NCI-H345 (cell line): ENCODE measurements at regions not wholly inside any gene's neighbourhood (a gene's known extent, or its start where the extent isn't known, plus 50 kb on each side); places are given as distances from the start of the nearest gene placed in this dataset.
"Not testable (repeated sequence)": the region's sequence is repeated elsewhere in the genome, so short reads cannot be mapped to it uniquely, and the experiment has no call there.

Experiments used
- DNase-seq: peaks from one replicate; lab custom pipeline; 2025; lab: John Stamatoyannopoulos, UW

- DNase-seq: no peak
Measured at GRCh38 chr9:28999057-28999456, 1425.8 kb upstream of the C9orf72 start.

DNA sequence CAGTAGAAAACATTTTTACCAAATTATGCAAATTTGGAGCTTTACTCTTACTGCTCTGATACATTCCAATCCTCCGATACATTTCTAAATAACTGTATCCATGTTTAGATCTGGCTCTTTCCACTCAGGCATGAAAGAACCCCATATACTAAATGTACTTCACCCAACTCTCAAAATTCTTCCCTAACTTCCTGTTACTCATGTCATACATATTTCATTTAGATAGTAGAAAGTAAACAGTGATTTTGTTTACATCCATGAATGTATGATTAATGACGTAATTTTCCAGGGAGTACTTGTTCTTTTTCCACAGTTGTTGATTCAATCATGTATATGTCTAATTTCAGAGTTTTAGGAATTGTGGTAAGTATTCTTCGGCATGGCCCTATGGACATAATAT, 1426.5 kb upstream of the C9orf72 start:
- DNase-seq: no peak

DNA sequence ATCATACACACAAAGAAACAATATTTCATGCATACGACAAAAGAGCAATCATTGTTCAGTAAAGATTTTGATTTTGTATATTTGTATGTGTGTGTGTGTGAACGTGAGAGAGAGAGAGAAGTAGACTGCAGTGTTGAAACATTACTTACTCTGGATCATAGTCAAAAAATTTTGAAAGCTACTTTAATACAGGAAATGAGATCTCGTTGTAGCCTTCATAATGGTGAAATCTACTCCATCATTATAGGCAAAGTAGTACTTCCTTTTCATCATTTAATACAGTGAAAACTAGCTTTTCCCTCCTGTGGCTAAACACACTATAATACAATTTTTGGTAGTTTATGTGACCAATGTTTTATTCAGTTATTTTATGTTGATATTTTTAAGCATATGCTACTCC, 1427.7 kb upstream of the C9orf72 start:
- no peak for DNase-seq

GRCh38 chr9:29004988-29005387, 1431.7 kb upstream of the C9orf72 start:
- no peak for DNase-seq

- DNase-seq: no peak
Measured at GRCh38 chr9:29006628-29007027, 1433.3 kb upstream of the C9orf72 start.

DNA sequence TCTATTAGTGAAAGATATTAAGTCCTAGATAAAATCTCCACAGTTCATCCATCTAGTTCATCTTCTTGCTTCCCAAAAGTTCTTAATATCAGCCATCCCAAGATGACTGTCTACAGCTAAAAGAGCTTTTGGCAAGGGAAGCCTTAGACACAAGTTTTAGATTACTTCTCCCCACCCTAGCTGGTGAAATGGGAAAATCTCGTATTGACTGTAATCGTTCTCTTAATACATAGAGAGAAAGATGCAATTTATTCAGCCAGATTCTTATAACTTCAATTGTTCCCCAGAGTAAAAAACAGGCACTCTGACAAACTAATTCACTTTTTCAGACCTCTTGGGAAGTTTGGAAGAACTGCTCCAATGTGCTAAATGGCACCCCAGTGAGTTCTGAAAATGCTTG, 1439.6 kb upstream of the C9orf72 start:
- DNase-seq: no peak

GRCh38 chr9:29021632-29022031, 1448.4 kb upstream of the C9orf72 start:
- no peak for DNase-seq

- no peak for DNase-seq
Measured at GRCh38 chr9:29038332-29038731, 1465.1 kb upstream of the C9orf72 start.

- no peak for DNase-seq
Measured at GRCh38 chr9:29039258-29039657, 1466.0 kb upstream of the C9orf72 start.

DNA sequence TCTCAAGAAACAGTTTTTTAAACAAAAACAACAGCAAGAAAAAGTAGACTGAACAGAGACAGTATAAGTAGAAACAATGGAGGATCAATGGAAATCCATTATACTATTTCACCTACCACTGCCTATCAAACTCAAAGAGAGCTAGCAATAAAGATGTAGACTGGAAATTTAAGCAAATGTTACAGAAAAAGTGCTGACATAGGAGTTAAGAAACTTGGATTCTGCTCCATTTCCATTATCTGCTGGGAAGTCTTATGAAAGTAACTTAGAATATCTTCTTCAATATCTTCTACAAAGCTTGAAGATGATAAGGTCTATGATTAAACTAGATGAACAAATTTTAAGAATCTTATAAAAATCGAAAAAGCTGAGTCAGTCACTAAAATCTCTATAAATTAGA, 1469.8 kb upstream of the C9orf72 start:
- DNase-seq: no peak

DNA sequence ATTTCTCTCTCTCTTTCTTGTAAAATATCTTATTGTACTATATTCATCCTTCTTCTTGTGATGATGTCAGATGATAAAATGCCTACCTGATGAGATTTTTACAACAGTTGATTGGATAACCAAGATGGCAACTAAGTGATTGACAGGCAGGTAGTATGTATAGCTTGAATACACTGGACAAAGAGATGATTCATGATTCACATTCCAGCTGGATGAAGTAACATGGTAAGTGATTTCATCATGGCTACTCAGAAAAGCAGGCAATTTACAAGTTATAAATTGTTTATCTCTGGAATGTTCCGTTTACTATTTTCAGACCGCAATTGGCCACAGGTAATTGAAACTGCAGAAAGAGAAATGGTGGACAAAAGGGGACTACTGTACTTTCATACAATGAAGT, 1471.7 kb upstream of the C9orf72 start:
- no peak for DNase-seq

- no peak for DNase-seq
Measured at GRCh38 chr9:29060041-29060440, 1486.8 kb upstream of the C9orf72 start.

- no peak for DNase-seq
Measured at GRCh38 chr9:29062446-29062845, 1489.2 kb upstream of the C9orf72 start.

DNA sequence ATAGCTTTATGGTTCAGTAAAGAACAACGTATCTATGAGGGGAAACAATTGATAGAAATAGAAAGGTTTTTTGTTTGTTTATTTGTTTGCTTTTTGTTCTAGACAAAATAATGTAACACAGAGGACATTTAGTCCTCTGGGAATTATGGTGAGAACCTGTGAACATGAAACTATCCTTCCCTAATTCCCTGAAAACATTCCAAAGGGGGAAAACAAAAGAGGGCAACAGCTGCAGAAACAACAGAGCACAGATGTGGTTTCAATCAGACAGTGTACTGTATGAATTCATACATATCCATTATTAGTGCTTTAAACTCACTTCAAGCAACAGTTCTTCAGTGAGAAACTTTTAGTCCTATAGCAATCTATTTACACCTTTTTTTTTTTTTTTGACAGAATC, 1489.8 kb upstream of the C9orf72 start:
- DNase-seq: no peak

- no peak for DNase-seq
Measured at GRCh38 chr9:29066141-29066640, 1492.9 kb upstream of the C9orf72 start.

DNA sequence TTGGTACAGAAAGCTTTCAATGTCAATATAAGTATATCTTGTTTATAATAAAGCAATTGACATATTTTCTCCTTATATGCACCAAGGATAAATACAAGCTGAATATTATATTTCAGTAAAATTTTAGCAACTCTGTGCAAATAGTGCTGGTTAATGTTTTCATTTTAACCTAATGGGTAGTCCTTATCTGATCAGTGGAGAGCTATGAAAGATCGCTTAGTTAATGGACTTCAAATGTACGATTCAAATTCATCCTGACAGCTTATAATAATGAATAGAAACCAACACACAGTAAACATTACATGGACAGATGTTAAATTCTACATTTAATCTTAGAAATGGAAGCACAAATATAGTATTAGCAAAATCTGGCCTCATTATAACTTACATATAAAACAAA, 1495.2 kb upstream of the C9orf72 start:
- DNase-seq: no peak

- DNase-seq: no peak
Measured at GRCh38 chr9:29069376-29069775, 1496.1 kb upstream of the C9orf72 start.

- no peak for DNase-seq
Measured at GRCh38 chr9:29078063-29078666, 1504.9 kb upstream of the C9orf72 start.

GRCh38 chr9:29100762-29101161, 1527.5 kb upstream of the C9orf72 start:
- DNase-seq: no peak

GRCh38 chr9:29104166-29104565, 1530.9 kb upstream of the C9orf72 start:
- not testable (repeated sequence) for DNase-seq

- no peak for DNase-seq
Measured at GRCh38 chr9:29118555-29118954, 1545.3 kb upstream of the C9orf72 start.

DNA sequence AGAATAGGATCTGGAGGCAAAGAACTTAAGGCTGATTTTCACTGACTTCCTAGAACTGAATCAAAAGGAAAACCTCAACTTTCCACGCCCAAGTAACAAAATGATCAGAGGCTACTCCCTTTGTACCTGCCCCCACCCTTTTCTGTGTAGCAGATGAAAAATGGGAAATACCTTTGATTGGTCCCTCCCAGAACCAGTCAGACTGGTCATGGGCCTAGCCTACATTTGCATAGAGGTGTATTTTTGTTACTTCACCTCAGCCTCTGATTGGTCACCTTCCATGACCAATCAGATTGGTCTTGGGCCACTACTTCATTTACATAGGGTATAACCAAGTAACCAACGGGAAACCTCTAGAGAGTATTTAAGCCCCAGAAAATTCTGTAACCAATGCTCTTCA, 1553.5 kb upstream of the C9orf72 start:
- no peak for DNase-seq

GRCh38 chr9:29129763-29130162, 1556.5 kb upstream of the C9orf72 start:
- DNase-seq: no peak

DNA sequence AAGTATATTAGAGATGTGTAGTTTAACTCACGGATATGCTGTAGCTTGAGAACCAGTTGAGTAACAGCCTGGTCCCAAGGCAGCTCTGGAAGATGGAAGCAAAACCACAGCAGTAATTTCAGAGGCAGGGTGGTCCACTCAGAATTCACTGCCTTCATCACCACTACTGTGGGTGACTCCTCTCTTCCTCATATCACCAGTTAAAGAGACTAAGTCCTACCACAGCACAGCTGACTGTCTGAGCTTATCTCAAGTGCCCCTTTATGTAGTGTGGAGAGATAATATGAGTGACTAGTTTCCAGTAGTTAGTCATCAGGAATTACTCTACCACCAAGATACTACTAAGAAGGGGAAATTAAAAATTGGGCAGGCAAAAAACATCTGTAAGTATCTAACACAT, 1571.2 kb upstream of the C9orf72 start:
- DNase-seq: no peak

DNA sequence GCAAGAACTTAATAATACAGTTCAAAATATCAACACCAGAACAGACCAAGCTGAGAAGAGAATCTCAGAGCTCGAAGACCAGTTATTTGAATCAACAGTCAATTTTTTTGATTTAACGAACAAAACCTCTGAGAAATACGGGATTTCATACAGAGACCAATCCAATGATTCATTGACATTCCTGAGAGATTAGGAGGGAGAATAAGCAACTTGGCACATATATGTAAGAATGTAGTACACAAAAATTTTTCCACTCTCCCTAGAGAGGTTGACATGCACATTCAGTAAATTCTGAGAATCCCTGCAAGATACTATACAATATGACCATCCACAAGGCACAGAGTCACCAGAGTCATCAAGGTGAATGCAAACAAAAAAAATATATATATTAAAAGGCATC, 1577.3 kb upstream of the C9orf72 start:
- no peak for DNase-seq
